BE2C (cell line): ENCODE measurements at regions not wholly inside any gene's neighbourhood (a gene's known extent, or its start where the extent isn't known, plus 50 kb on each side); places are given as distances from the start of the nearest gene placed in this dataset.
A peak's percentile ranks its signal among the peaks of the same experiment; 100 is the strongest.

Source experiments
- DNase-seq: peaks from one replicate; pipeline ENCODE4 v3.0.0-alpha.2; 2020
- H3K27me3 ChIP-seq: fragments of 250-450 bp; sonication (Bioruptor Pico); 2 replicates; pipeline ENCODE4 v1.5.1; 2020; ENCODE audit warnings: mild to moderate bottlenecking
- H3K36me3 ChIP-seq: fragments of 250-450 bp; sonication (Bioruptor Pico); 2 replicates; pipeline ENCODE4 v1.5.1; 2020; ENCODE audit warnings: mild to moderate bottlenecking
- H3K4me1 ChIP-seq: fragments of 250-450 bp; sonication (Bioruptor Pico); 2 replicates; pipeline ENCODE4 v1.5.1; 2020
- H3K4me3 ChIP-seq: 2 replicates; pipeline ENCODE4 v1.5.1; 2011; ENCODE audit warnings: low read depth, low read length
- H3K9me3 ChIP-seq: fragments of 250-450 bp; sonication (Bioruptor Pico); 2 replicates; pipeline ENCODE4 v1.5.1; 2020
- CTCF ChIP-seq: IDR thresholded peaks from 2 replicates; pipeline ENCODE4 v1.5.1; 2012; ENCODE audit warnings: mild to moderate bottlenecking, low read depth, low read length

DNA sequence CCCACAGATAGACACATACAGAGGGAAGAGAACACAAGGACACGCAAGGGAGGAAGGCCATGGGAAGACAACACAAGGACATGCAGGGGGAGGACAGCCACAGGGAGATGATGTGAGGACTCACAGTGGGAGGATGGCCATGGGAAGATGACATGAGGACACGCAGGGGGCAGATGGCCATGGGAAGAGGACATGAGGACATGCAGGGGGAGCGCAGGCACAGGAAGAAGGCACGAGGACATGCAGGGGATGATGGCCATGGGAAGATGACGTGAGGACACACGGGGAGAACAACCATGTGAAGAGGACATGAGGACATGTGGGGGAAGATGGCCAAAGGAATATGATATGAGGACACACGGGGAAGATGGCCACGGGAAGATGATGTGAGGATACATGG, 84.7 kb downstream of the UQCRFS1 start:
- Histone ChIP-seq H3K36me3 (no peaks in the 10 kb centered on the region), H3K4me1 (no peaks in the 10 kb centered on the region), H3K27me3 (no peaks in the 10 kb centered on the region), H3K9me3 (no peaks in the 10 kb centered on the region; the same call in 1 of the 2 replicates), H3K4me3 (no peak overlapping the region)
- no peak for DNase-seq
- no peak for TF ChIP-seq CTCF

DNA sequence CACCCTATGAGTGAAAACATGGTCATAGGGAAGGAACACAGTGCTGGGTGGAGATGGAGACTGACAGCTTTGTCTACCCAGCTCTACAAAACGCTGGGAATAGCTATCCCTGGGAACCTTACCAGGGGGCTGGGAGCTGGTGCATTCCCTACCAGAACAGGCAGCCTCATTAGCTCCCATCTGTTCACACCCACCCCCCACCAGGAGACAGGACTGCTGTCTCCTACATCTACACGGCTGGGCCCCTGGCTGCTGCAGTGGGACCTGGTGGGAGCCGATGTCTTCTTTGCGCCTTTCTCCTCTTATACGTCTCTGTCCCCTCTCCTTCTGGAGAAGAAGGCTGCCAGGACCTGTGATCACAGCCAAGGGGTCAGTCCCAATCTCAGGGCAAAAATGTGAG, 90.8 kb downstream of the UQCRFS1 start:
- H3K4me1 ChIP-seq: no peaks in the 10 kb centered on the region
- H3K4me3 ChIP-seq: no peak overlapping the region
- no peaks in the 10 kb centered on the region for H3K36me3 ChIP-seq
- TF ChIP-seq CTCF: no peak
- H3K27me3 ChIP-seq: no peaks in the 10 kb centered on the region
- H3K9me3 ChIP-seq: no peaks in the 10 kb centered on the region; the same call in 1 of the 2 replicates
- no peak for DNase-seq

DNA sequence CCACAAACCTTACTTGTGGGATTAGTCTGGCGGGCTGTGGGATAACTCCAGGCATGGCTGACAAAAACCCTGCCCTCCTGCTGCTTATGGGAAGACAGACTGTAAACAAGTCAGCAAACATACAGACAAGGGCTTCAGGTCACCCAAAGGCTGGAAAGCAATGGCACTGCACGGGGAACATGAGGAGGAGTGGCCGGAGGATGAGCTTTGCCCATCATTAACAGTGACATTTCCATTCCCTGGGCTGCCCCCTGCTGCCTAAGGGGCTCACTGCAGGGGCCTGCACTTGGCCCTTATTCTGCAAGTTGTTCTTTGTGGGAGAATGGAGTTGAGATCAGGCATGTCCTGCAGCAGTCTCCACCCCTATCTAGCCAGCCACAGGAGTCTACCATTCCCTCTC, 91.3 kb downstream of the UQCRFS1 start:
- no peaks in the 10 kb centered on the region for H3K27me3 ChIP-seq
- no peaks in the 10 kb centered on the region for H3K36me3 ChIP-seq
- no peaks in the 10 kb centered on the region for H3K4me1 ChIP-seq
- TF ChIP-seq CTCF: 0 out of 2 replicates have a peak, but pooled peaks have one; percentile 17
- no peak for DNase-seq
- H3K4me3 ChIP-seq: no peak overlapping the region
- no peaks in the 10 kb centered on the region; the same call in 1 of the 2 replicates for H3K9me3 ChIP-seq

DNA sequence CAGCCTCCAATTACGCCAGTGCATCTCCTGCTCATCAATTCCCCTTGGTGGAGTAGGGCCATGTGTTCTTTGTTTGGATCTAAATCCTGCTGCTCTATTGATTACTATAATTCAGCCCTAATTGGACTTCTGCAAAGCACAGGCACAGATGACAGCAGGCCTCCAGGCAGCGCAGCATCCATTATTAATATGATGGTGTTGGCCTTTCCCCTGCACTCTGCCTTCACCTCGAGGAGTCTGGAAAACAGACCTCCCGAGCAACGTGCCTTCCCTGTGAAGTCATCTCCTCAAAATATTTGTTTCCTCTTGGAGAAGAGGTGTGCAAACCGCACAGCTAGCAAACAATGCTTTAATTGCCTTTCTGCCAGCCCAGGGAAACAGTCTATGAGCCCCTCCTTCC, 92.5 kb downstream of the UQCRFS1 start:
- DNase-seq: no peak
- H3K4me3 ChIP-seq: no peak overlapping the region
- no peaks in the 10 kb centered on the region for H3K36me3 ChIP-seq
- no peaks in the 10 kb centered on the region for H3K4me1 ChIP-seq
- no peaks in the 10 kb centered on the region for H3K27me3 ChIP-seq
- TF ChIP-seq CTCF: no peak
- H3K9me3 ChIP-seq: no peaks in the 10 kb centered on the region; the same call in 1 of the 2 replicates

DNA sequence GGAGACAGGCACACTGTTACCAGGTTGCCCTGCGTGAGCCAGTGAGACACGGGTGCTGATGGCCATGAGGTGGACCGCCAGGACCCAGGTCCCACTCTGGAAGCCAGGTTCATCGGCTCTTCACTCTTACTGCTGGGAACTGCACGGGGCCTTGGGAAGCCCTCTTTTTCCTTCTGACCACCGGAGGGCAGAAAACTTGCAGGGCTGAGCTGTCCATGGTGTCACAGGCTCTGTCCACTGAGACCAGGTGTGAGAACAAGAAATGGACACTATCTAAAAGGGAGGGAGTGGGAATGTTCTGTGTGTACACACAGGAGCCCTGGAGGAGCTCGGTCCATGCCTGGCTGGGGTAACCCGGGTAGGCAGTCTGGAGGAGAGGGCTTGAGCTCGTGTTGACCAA, 93.4 kb downstream of the UQCRFS1 start:
- Histone ChIP-seq H3K4me3 (no peak overlapping the region), H3K36me3 (no peaks in the 10 kb centered on the region), H3K27me3 (no peaks in the 10 kb centered on the region), H3K4me1 (no peaks in the 10 kb centered on the region), H3K9me3 (no peaks in the 10 kb centered on the region; the same call in 1 of the 2 replicates)
- no peak for TF ChIP-seq CTCF
- no peak for DNase-seq

DNA sequence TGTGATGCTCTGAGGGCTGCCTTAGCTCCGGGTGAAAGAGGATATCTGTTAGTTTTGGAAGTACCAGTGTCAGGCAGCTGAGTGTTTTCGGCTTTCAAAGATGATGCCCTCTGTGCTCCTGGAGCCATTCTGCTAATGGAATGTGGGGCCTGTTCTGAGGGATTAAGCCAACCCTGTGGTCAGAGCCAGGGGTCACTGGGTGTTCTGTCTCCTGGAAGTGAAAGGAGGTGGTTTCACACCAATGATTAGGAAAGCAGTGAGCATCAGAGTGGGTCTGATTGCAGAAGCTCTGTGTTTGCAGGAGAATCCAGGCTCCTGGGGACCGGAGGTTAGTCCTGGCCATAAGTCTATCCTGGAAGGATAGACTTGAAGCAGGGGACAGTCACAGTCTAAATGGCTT, 94.6 kb downstream of the UQCRFS1 start:
- no peaks in the 10 kb centered on the region; the same call in 1 of the 2 replicates for H3K9me3 ChIP-seq
- H3K4me1 ChIP-seq: no peaks in the 10 kb centered on the region
- TF ChIP-seq CTCF: no peak
- no peak for DNase-seq
- H3K36me3 ChIP-seq: no peaks in the 10 kb centered on the region
- no peak overlapping the region for H3K4me3 ChIP-seq
- H3K27me3 ChIP-seq: no peaks in the 10 kb centered on the region
